HG02798 (cell line): ENCODE measurements at regions not wholly inside any gene's neighbourhood (a gene's known extent, or its start where the extent isn't known, plus 50 kb on each side); places are given as distances from the start of the nearest gene placed in this dataset.

Experiments used
- ATAC-seq: cut with Tn5 transposase; IDR thresholded peaks from one replicate; pipeline ENCODE4 v1.9.1; 2021; ENCODE audit warnings: mild to moderate bottlenecking; ENCODE audit not compliant: unreplicated experiment, poor library complexity

- no peak for ATAC-seq
These were observed 343.0 kb downstream of the EPHA4 start for GRCh38 chr2:221229099-221229498.

GRCh38 chr2:221231511-221231910 is 340.6 kb downstream of the EPHA4 start:
- no peak for ATAC-seq

GRCh38 chr2:221235941-221236340 is 336.2 kb downstream of the EPHA4 start:
- no peak for ATAC-seq

GRCh38 chr2:221241072-221241471 is 331.0 kb downstream of the EPHA4 start:
- ATAC-seq, result no peak

GRCh38 chr2:221243771-221244170 is 328.3 kb downstream of the EPHA4 start:
- no peak for ATAC-seq

GRCh38 chr2:221245045-221245444 is 327.1 kb downstream of the EPHA4 start:
- no peak for ATAC-seq

- ATAC-seq, result no peak
These were observed 326.3 kb downstream of the EPHA4 start for GRCh38 chr2:221245772-221246171.

- no peak for ATAC-seq
These were observed 317.8 kb downstream of the EPHA4 start for GRCh38 chr2:221254299-221254698.

GRCh38 chr2:221255862-221256261 is 316.2 kb downstream of the EPHA4 start:
- no peak for ATAC-seq

GRCh38 chr2:221258464-221258863 is 313.6 kb downstream of the EPHA4 start:
- ATAC-seq, result no peak

- ATAC-seq, result no peak
These were observed 309.5 kb downstream of the EPHA4 start for GRCh38 chr2:221262651-221263050.

- no peak for ATAC-seq
These were observed 308.5 kb downstream of the EPHA4 start for GRCh38 chr2:221263573-221263972.

- ATAC-seq, result no peak
These were observed 307.8 kb downstream of the EPHA4 start for GRCh38 chr2:221264318-221264717.

GRCh38 chr2:221267773-221268425 is 304.2 kb downstream of the EPHA4 start:
- ATAC-seq, result no peak

- ATAC-seq, result no peak
These were observed 303.5 kb downstream of the EPHA4 start for GRCh38 chr2:221268631-221269030.

GRCh38 chr2:221270806-221271205 is 301.3 kb downstream of the EPHA4 start:
- no peak for ATAC-seq

GRCh38 chr2:221272729-221273128 is 299.4 kb downstream of the EPHA4 start:
- no peak for ATAC-seq

- no peak for ATAC-seq
These were observed 296.1 kb downstream of the EPHA4 start for GRCh38 chr2:221276033-221276432.

GRCh38 chr2:221276601-221277000 is 295.5 kb downstream of the EPHA4 start:
- no peak for ATAC-seq

GRCh38 chr2:221282386-221282785 is 289.7 kb downstream of the EPHA4 start:
- no peak for ATAC-seq

- no peak for ATAC-seq
These were observed 288.1 kb downstream of the EPHA4 start for GRCh38 chr2:221283896-221284545.

GRCh38 chr2:221285148-221285547 is 287.0 kb downstream of the EPHA4 start:
- no peak for ATAC-seq
